SK-N-SH (cell line): ENCODE measurements at regions not wholly inside any gene's neighbourhood (a gene's known extent, or its start where the extent isn't known, plus 50 kb on each side); places are given as distances from the start of the nearest gene placed in this dataset.

Experiments used
- CTCF ChIA-PET: fragments of 300-600, 350-600 bp; formaldehyde crosslinking; extraction: SDS; loops from one replicate; lab custom pipeline; 2021; lab: Yijun Ruan, JAX
- POLR2A ChIA-PET: fragments of 350-600 bp; sonication (Branson Sonifier 250); formaldehyde crosslinking; extraction: SDS; loops from one replicate; lab custom pipeline; 2020; ENCODE audit warnings: antibody characterized with exemption, inconsistent platforms; lab: Yijun Ruan, JAX
- DNase-seq: peaks from one replicate; pipeline ENCODE4 v3.0.0; 2012
- H2AFZ ChIP-seq: fragments of 200-600 bp; sonication (generic); 2 replicates; pipeline ENCODE4 v1.8.1; 2016; ENCODE audit warnings: antibody characterized with exemption, mild to moderate bottlenecking, low read depth
- H3F3A ChIP-seq: fragments of 200-600 bp; sonication (generic); replicated peaks from 2 replicates; pipeline ENCODE3; 2016; ENCODE audit warnings: antibody characterized with exemption, mild to moderate bottlenecking; ENCODE audit not compliant: insufficient read depth
- H3K27ac ChIP-seq, 2 experiments: fragments of 200-500 bp in 1 of 2; fragments of 200-600 bp in 1 of 2; sonication (Bioruptor generic) in 1 of 2; sonication (generic), shearing (Covaris generic) in 1 of 2; 2 replicates each; pipeline versions ENCODE4 v1.5.1 to v1.6.1; 2014 to 2016; ENCODE audit warnings: low read depth in 2 of 2, inconsistent platforms in 1 of 2, low read length in 1 of 2, mild to moderate bottlenecking in 1 of 2, mixed read lengths in 1 of 2
- H3K27me3 ChIP-seq: fragments of 200-600 bp; sonication (generic), shearing (Covaris generic); 2 replicates; pipeline ENCODE4 v1.6.1; 2016; ENCODE audit warnings: mixed run types; ENCODE audit not compliant: insufficient read depth
- H3K36me3 ChIP-seq, 2 experiments: fragments of 200-500 bp in 1 of 2; fragments of 200-600 bp in 1 of 2; sonication (Bioruptor generic) in 1 of 2; sonication (generic) in 1 of 2; replicated peaks in 1 of 2; 2 replicates each; pipeline versions ENCODE3 to v1.5.1; 2014 to 2016; ENCODE audit warnings: low read length in 1 of 2, mild to moderate bottlenecking in 1 of 2; ENCODE audit not compliant: insufficient read depth in 2 of 2, control insufficient read depth in 1 of 2
- H3K4me1 ChIP-seq, 2 experiments: fragments of 200-500 bp in 1 of 2; fragments of 200-600 bp in 1 of 2; sonication (Bioruptor generic) in 1 of 2; sonication (generic), shearing (Covaris generic) in 1 of 2; 2 replicates each; pipeline versions ENCODE4 v1.5.1 to v1.6.1; 2014 to 2016; ENCODE audit warnings: low read depth in 1 of 2, low read length in 1 of 2, mixed run types in 1 of 2; ENCODE audit not compliant: insufficient read depth in 2 of 2, control insufficient read depth in 1 of 2
- H3K4me2 ChIP-seq: fragments of 200-600 bp; sonication (generic), shearing (Covaris generic); 2 replicates; pipeline ENCODE4 v1.6.1; 2017; ENCODE audit warnings: mixed run types
- H3K4me3 ChIP-seq, 2 experiments: fragments of 200-500 bp in 1 of 2; fragments of 200-600 bp in 1 of 2; sonication (Bioruptor generic) in 1 of 2; sonication (generic), shearing (Covaris generic) in 1 of 2; 2 replicates each; pipeline versions ENCODE4 v1.5.1 to v1.8.1; 2014 to 2016; ENCODE audit warnings: low read depth in 2 of 2, inconsistent platforms in 1 of 2, low read length in 1 of 2, mild to moderate bottlenecking in 1 of 2, mixed read lengths in 1 of 2, moderate library complexity in 1 of 2
- H3K79me2 ChIP-seq: fragments of 200-600 bp; sonication (generic); 2 replicates; pipeline ENCODE4 v1.8.1; 2017; ENCODE audit warnings: mild to moderate bottlenecking; ENCODE audit not compliant: insufficient read depth
- H3K9ac ChIP-seq: fragments of 200-600 bp; sonication (generic); 2 replicates; pipeline ENCODE4 v1.6.1; 2017; ENCODE audit warnings: mixed run types
- H3K9me2 ChIP-seq: fragments of 200-600 bp; sonication (generic); 2 replicates; pipeline ENCODE4 v1.6.1; 2017; ENCODE audit warnings: mixed run types
- H3K9me3 ChIP-seq: fragments of 200-600 bp; sonication (generic); 2 replicates; pipeline ENCODE4 v1.6.1; 2017; ENCODE audit warnings: mixed run types, mild to moderate bottlenecking, moderate library complexity
- H4K20me1 ChIP-seq: fragments of 200-600 bp; sonication (generic); 2 replicates; pipeline ENCODE4 v1.6.1; 2017; ENCODE audit warnings: mild to moderate bottlenecking, mixed run types; ENCODE audit not compliant: insufficient read depth
- ELF1 ChIP-seq: IDR thresholded peaks from 2 replicates; pipeline ENCODE4 v1.4.0; 2012
- EP300 ChIP-seq, 2 experiments: IDR thresholded peaks; 2 replicates each; pipeline versions ENCODE4 v1.4.0 to v1.6.1; 2012; ENCODE audit warnings: borderline replicate concordance in 1 of 2, low read depth in 1 of 2, low read length in 1 of 2
- EZH2phosphoT487 ChIP-seq: fragments of 200-600 bp; sonication (generic); IDR thresholded peaks from 2 replicates; pipeline ENCODE4 v1.6.1; 2017; ENCODE audit warnings: low read depth, mixed run types, mild to moderate bottlenecking, antibody characterized with exemption, moderate library complexity, borderline replicate concordance
- FOSL2 ChIP-seq: IDR thresholded peaks from 2 replicates; pipeline ENCODE4 v1.4.0; 2012; ENCODE audit warnings: low read depth, mild to moderate bottlenecking, moderate library complexity, borderline replicate concordance
- GATA2 ChIP-seq: sonication (generic); formaldehyde crosslinking; IDR thresholded peaks from 2 replicates; pipeline ENCODE4 v1.5.0; 2020; ENCODE audit warnings: mild to moderate bottlenecking, missing genetic modification reagents
- JUND ChIP-seq: IDR thresholded peaks from 2 replicates; pipeline ENCODE4 v1.4.0; 2012
- MEF2A ChIP-seq: IDR thresholded peaks from 2 replicates; pipeline ENCODE4 v1.4.0; 2012; ENCODE audit warnings: low read depth, borderline replicate concordance
- MXI1 ChIP-seq: IDR thresholded peaks from 2 replicates; pipeline ENCODE4 v1.6.1; 2012; ENCODE audit warnings: mild to moderate bottlenecking, low read depth, low read length, improper control_type of control experiment
- NFIC ChIP-seq: IDR thresholded peaks from 2 replicates; pipeline ENCODE4 v1.4.0; 2012; ENCODE audit warnings: borderline replicate concordance
- NRF1 ChIP-seq: IDR thresholded peaks from 2 replicates; pipeline ENCODE4 v1.6.1; 2012; ENCODE audit warnings: low read depth, mild to moderate bottlenecking, low read length
- PBX3 ChIP-seq: IDR thresholded peaks from 2 replicates; pipeline ENCODE4; 2012
- REST ChIP-seq: IDR thresholded peaks from 2 replicates; pipeline ENCODE4 v1.6.1; 2012; ENCODE audit warnings: mild to moderate bottlenecking, low read depth, low read length, moderate library complexity
- RFX5 ChIP-seq: IDR thresholded peaks from 2 replicates; pipeline ENCODE4 v1.6.1; 2012; ENCODE audit warnings: mild to moderate bottlenecking, improper control_type of control experiment, low read length
- RXRA ChIP-seq: IDR thresholded peaks from 2 replicates; pipeline ENCODE4 v1.4.0; 2012; ENCODE audit warnings: low read depth, mild to moderate bottlenecking, borderline replicate concordance
- SIN3A ChIP-seq: IDR thresholded peaks from 2 replicates; pipeline ENCODE4 v1.6.1; 2012; ENCODE audit warnings: low read depth, mild to moderate bottlenecking, low read length, moderate library complexity, borderline replicate concordance
- TCF12 ChIP-seq: IDR thresholded peaks from 2 replicates; pipeline ENCODE4 v1.4.0; 2012
- ZBTB33 ChIP-seq: IDR thresholded peaks from 2 replicates; pipeline ENCODE4 v1.4.0; 2012; ENCODE audit warnings: low read depth, borderline replicate concordance
- WGBS: methylation state at CpG from one replicate; pipeline ENCODE4 v1.1.6; 2017; ENCODE audit warnings: low lambda C conversion rate; 5-methylcytosine and 5-hydroxymethylcytosine counted together

- Histone ChIP-seq H3K9me3 (no peaks in the 10 kb centered on the region), H3K27me3 (no peaks in the 10 kb centered on the region), H2AFZ (no peak overlapping the region), H3K4me1 (peaks cover 0 to 1% of the 10 kb centered on the region in 2 experiments; a peak in 2 of 4 replicates), H3F3A (no peaks in the 10 kb centered on the region), H3K4me3 (no peak overlapping the region), H4K20me1 (no peaks in the 10 kb centered on the region), H3K79me2 (no peaks in the 10 kb centered on the region), H3K27ac (peak overlapping the region in 1 of 2 experiments; percentile 48; a peak in 1 of 4 replicates), H3K4me2 (no peak overlapping the region), H3K9ac (no peak overlapping the region), H3K36me3 (no peaks in the 10 kb centered on the region), H3K9me2 (no peaks in the 10 kb centered on the region)
- CTCF ChIA-PET, result interaction anchor here (1.1 kb wide), 1 partner anchor 10 kb away, joined by 3 read pairs; no protein-coding TSS in a partner anchor
- 57% methylated on average over 3 of the region's 3 CpGs for WGBS
- TF ChIP-seq MXI1 (no peak), PBX3 (peak; percentile 85), NRF1 (no peak), FOSL2 (peak; percentile 47; the same call in 1 of the 2 replicates), NFIC (peak; percentile 24; the same call in 1 of the 2 replicates), TCF12 (peak; percentile 57), MEF2A (no peak), EZH2phosphoT487 (no peak), ELF1 (no peak), JUND (peak; percentile 63), GATA2 (CRISPR knock-in tag) (no peak), EP300 (IDR thresholded peaks at IDR 0.05; ENCODE audit: borderline replicate concordance in 1 of 2, low read depth in 1 of 2, low read length in 1 of 2) (peak in 1 of 2 experiments; percentile 41; a peak in 1 of 4 replicates)
- DNase-seq, result no peak
- POLR2A ChIA-PET, result no interaction called here
Measured at GRCh38 chr3:30476368-30477084, 129.9 kb upstream of the TGFBR2 start.

GRCh38 chr3:30477149-30477921 lies 129.1 kb upstream of the TGFBR2 start:
- Histone ChIP-seq H3K9ac (no peak overlapping the region), H2AFZ (no peak overlapping the region), H3K79me2 (no peaks in the 10 kb centered on the region), H3K27ac (peak overlapping the region in 1 of 2 experiments; percentile 7; a peak in 1 of 4 replicates), H3K27me3 (no peaks in the 10 kb centered on the region), H3K4me2 (no peak overlapping the region), H3K4me3 (no peak overlapping the region), H3K4me1 (no peaks in the 10 kb centered on the region; a peak in 2 of 4 replicates), H4K20me1 (no peaks in the 10 kb centered on the region), H3K36me3 (no peaks in the 10 kb centered on the region), H3K9me3 (no peaks in the 10 kb centered on the region), H3K9me2 (no peaks in the 10 kb centered on the region), H3F3A (no peaks in the 10 kb centered on the region)
- ChIA-PET POLR2A (no interaction called here), CTCF (interaction anchor here (1.1 kb wide), 1 partner anchor 9 kb away, joined by 3 read pairs; no protein-coding TSS in a partner anchor)
- DNase-seq, result no peak
- WGBS, result 78% methylated on average over 5 of the region's 5 CpGs
- TF ChIP-seq RFX5 (no peak), NRF1 (no peak), SIN3A (no peak), GATA2 (CRISPR knock-in tag) (no peak), NFIC (no peak), PBX3 (no peak), RXRA (no peak), ZBTB33 (no peak), MEF2A (no peak), REST (no peak), JUND (no peak)
